ENCODE measurements at regions not wholly inside any gene's neighbourhood (a gene's known extent, or its start where the extent isn't known, plus 50 kb on each side); places are given as distances from the start of the nearest gene placed in this dataset.

DNA sequence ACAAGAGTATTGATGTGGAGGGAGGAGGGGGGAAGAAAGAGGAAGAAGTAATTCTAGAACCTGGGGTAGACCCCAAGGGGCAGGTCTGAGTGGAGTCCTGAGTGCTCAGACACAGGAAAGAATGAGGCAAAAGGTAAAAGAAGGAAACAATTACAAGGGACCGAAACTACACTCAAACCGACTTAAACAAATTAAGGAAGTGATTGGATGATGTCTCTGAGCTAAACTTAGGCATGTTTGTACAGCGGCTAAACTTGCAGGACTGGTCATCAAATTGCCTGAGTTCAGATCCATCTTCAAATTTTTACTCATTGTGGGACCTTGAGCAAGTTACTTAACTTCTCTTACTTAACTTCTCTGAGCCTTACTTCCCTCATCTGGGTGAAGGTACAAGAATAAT is 86.3 kb upstream of the LRRC55 start:
- TF ChIP-seq POLR2A (IDR thresholded peaks at IDR 0.05; ENCODE audit: low read depth, low read length) (no peak), POLR2AphosphoS5 (IDR thresholded peaks at IDR 0.05; ENCODE audit: low read depth, low read length) (no peak), POU2F2 (IDR thresholded peaks at IDR 0.05; ENCODE audit: low read depth, low read length) (no peak)
